Lung (tissue), 11 donors: ENCODE measurements at regions not wholly inside any gene's neighbourhood (a gene's known extent, or its start where the extent isn't known, plus 50 kb on each side); places are given as distances from the start of the nearest gene placed in this dataset.
"Not testable (repeated sequence)": the region's sequence is repeated elsewhere in the genome, so short reads cannot be mapped to it uniquely, and the experiment has no call there.

Source experiments
- ATAC-seq: fragments of 200-7000 bp; cut with Tn5 transposase; one replicate; pipeline ENCODE4 v1.9.1; 2020; ENCODE audit warnings: moderate number of reproducible peaks; ENCODE audit not compliant: insufficient read depth, low FRiP score
- DNase-seq, 3 donors: peaks; one replicate each; pipeline ENCODE4 v3.0.0-alpha.2; 2013 to 2017
- H3K27ac ChIP-seq, 2 donors: one replicate each; pipeline ENCODE4 v1.5.1; 2013; ENCODE audit warnings: mild to moderate bottlenecking in 2 of 2, moderate library complexity in 2 of 2, control low read depth in 1 of 2, inconsistent platforms in 1 of 2, low read depth in 1 of 2, low read length in 1 of 2
- H3K27me3 ChIP-seq, 3 donors: one replicate each; pipeline ENCODE4 v1.5.1; 2013; ENCODE audit warnings: low read length in 2 of 3; ENCODE audit not compliant: control insufficient read depth in 3 of 3, insufficient read depth in 3 of 3
- H3K36me3 ChIP-seq, 4 donors: one replicate each; pipeline ENCODE4 v1.5.1; 2013; ENCODE audit warnings: low read length in 4 of 4, mild to moderate bottlenecking in 1 of 4, moderate library complexity in 1 of 4; ENCODE audit not compliant: control insufficient read depth in 4 of 4, insufficient read depth in 4 of 4
- H3K4me1 ChIP-seq, 5 donors: one replicate each; pipeline ENCODE4 v1.5.1; 2013; ENCODE audit warnings: low read length in 5 of 5, mild to moderate bottlenecking in 2 of 5, moderate library complexity in 1 of 5; ENCODE audit not compliant: control insufficient read depth in 5 of 5, insufficient read depth in 5 of 5
- H3K4me3 ChIP-seq: one replicate; pipeline ENCODE4 v1.5.1; 2013; ENCODE audit warnings: mild to moderate bottlenecking, control low read depth, moderate library complexity
- H3K9ac ChIP-seq, 2 donors: one replicate each; pipeline ENCODE4 v1.5.1; 2013; ENCODE audit warnings: low read length in 2 of 2, control low read depth in 1 of 2; ENCODE audit not compliant: insufficient read depth in 1 of 2
- H3K9me3 ChIP-seq, 4 donors: one replicate each; pipeline ENCODE4 v1.5.1; 2013; ENCODE audit warnings: low read length in 3 of 4, mild to moderate bottlenecking in 1 of 4, moderate library complexity in 1 of 4; ENCODE audit not compliant: control insufficient read depth in 4 of 4, insufficient read depth in 3 of 4
- CTCF ChIP-seq: IDR thresholded peaks from 2 replicates; pipeline ENCODE4 v1.5.1; 2012; ENCODE audit warnings: mild to moderate bottlenecking; ENCODE audit errors: control extremely low read depth, extremely low read depth
- WGBS, 2 donors: extraction: QIAGEN DNeasy Blood & Tissue Kit; methylation state at CpG; one replicate each; pipeline ENCODE4 v1.1.7; 2013; 5-methylcytosine and 5-hydroxymethylcytosine counted together
- donor health status: control.
- donor health status: control.
- donor health status: Bipolar disorder and iron deficiency.
- donor health status: healthy.
- donor health status: DM: yes; HTN: yes; CAD: no.

- DNase-seq (no peak), ATAC-seq (no peak)
- Histone ChIP-seq H3K36me3 (no peaks in the 10 kb centered on the region), H3K4me3 (no peak overlapping the region), H3K9ac (no peak overlapping the region), H3K27ac (no peak overlapping the region), H3K4me1 (no peaks in the 10 kb centered on the region), H3K27me3 (no peaks in the 10 kb centered on the region), H3K9me3 (peaks cover 0 to 3% (median under 1%) of the 10 kb centered on the region in 4 donors)
- 82% methylated on average over 2 of the region's 2 CpGs for WGBS, 2 donors
- TF ChIP-seq CTCF = no peak
Measured at GRCh38 chr9:102609461-102609860, 385.7 kb upstream of the CYLC2 start.

GRCh38 chr9:102603198-102604195, 391.6 kb upstream of the CYLC2 start:
- H3K9ac ChIP-seq, DNase-seq, H3K36me3 ChIP-seq, ATAC-seq, H3K27me3 ChIP-seq, H3K4me1 ChIP-seq, H3K4me3 ChIP-seq, H3K27ac ChIP-seq: not testable (repeated sequence)
- WGBS, 2 donors = 92 to 93% methylated on average over 46 to 47 of the region's 47 CpGs
- H3K9me3 ChIP-seq = peaks cover 0 to 14% (median 2%) of the 10 kb centered on the region in 4 donors

GRCh38 chr9:102594241-102594640, 400.9 kb upstream of the CYLC2 start:
- WGBS, 2 donors = 75 to 83% methylated on average over 3 of the region's 3 CpGs

More at GRCh38 chr9:102594241-102594640, 400.9 kb upstream of the CYLC2 start:
- H3K9ac ChIP-seq = no peak overlapping the region
- H3K9me3 ChIP-seq = no peaks in the 10 kb centered on the region
- no peaks in the 10 kb centered on the region for H3K36me3 ChIP-seq
- no peak for TF ChIP-seq CTCF
- no peak overlapping the region for H3K27ac ChIP-seq
- no peaks in the 10 kb centered on the region for H3K4me1 ChIP-seq
- DNase-seq = no peak
- H3K4me3 ChIP-seq = no peak overlapping the region
- no peaks in the 10 kb centered on the region for H3K27me3 ChIP-seq
- ATAC-seq = no peak
